PC-3 (cell line): ENCODE measurements at regions not wholly inside any gene's neighbourhood (a gene's known extent, or its start where the extent isn't known, plus 50 kb on each side); places are given as distances from the start of the nearest gene placed in this dataset.
A peak's percentile ranks its signal among the peaks of the same experiment; 100 is the strongest.

ENCODE experiments used
- ATAC-seq: fragments of 200-7000 bp; cut with Tn5 transposase; 2 replicates; pipeline ENCODE4 v1.9.1; 2020; ENCODE audit warnings: mild to moderate bottlenecking, moderate library complexity
- BruUV-seq: library from RNA; stranded (reverse); fragments of 400-500 nt; replicated peaks from 2 replicates; lab custom pipeline; 2021; lab: Mats Ljungman, UMichigan
- CTCF ChIA-PET: fragments of 300-600 bp; sonication (Branson Sonifier 250); formaldehyde crosslinking; loops from one replicate; lab custom pipeline; 2022; ENCODE audit warnings: antibody characterized with exemption; lab: Charles Lee
- POLR2A ChIA-PET: fragments of 300-600 bp; sonication (Branson Sonifier 250); formaldehyde crosslinking; loops from one replicate; lab custom pipeline; 2022; ENCODE audit warnings: antibody characterized with exemption; ENCODE audit not compliant: unreplicated experiment; lab: Charles Lee
- DNase-seq: peaks from one replicate; pipeline ENCODE4 v3.0.0-alpha.2; 2015
- H2AFZ ChIP-seq: fragments of 300-600 bp; sonication (generic); 2 replicates; pipeline ENCODE4 v1.6.0; 2016; ENCODE audit warnings: antibody characterized with exemption, low read length
- H3F3A ChIP-seq: fragments of 300-600 bp; sonication (generic); one replicate; pipeline ENCODE4 v1.6.0; 2017; ENCODE audit warnings: antibody characterized with exemption, low read length, control low read depth, mild to moderate bottlenecking; ENCODE audit not compliant: unreplicated experiment
- H3K27ac ChIP-seq: fragments of 300-600 bp; sonication (generic); 2 replicates; pipeline ENCODE4 v1.5.1; 2016; ENCODE audit warnings: mild to moderate bottlenecking, low read length
- H3K27me3 ChIP-seq: fragments of 300-600 bp; sonication (generic); 2 replicates; pipeline ENCODE4 v1.6.1; 2016; ENCODE audit warnings: low read length, mixed read lengths
- H3K36me3 ChIP-seq: fragments of 300-600 bp; sonication (generic); 2 replicates; pipeline ENCODE4 v1.6.1; 2016; ENCODE audit warnings: low read depth, mixed run types, low read length, mixed read lengths
- H3K4me1 ChIP-seq: fragments of 300-600 bp; sonication (generic); 2 replicates; pipeline ENCODE4 v1.5.1; 2016; ENCODE audit warnings: low read length; ENCODE audit not compliant: insufficient read depth
- H3K4me2 ChIP-seq: fragments of 300-600 bp; sonication (generic); 2 replicates; pipeline ENCODE4 v1.6.0; 2016; ENCODE audit warnings: low read length
- H3K4me3 ChIP-seq: fragments of 300-600 bp; sonication (generic); 2 replicates; pipeline ENCODE4 v1.5.1; 2016; ENCODE audit warnings: mild to moderate bottlenecking, low read length, mixed read lengths
- H3K79me2 ChIP-seq: fragments of 300-600 bp; sonication (generic); 2 replicates; pipeline ENCODE4 v1.6.1; 2017; ENCODE audit warnings: low read length, mixed read lengths
- H3K9ac ChIP-seq: fragments of 300-600 bp; sonication (generic); 2 replicates; pipeline ENCODE4 v1.6.0; 2016; ENCODE audit warnings: mild to moderate bottlenecking, low read length
- H3K9me2 ChIP-seq: fragments of 300-600 bp; sonication (generic); replicated peaks from 2 replicates; pipeline ENCODE4 v1.6.1; 2016; ENCODE audit warnings: mixed run types, low read length, mixed read lengths
- H3K9me3 ChIP-seq: fragments of 300-600 bp; sonication (generic); 2 replicates; pipeline ENCODE4 v1.6.1; 2016; ENCODE audit warnings: low read length, mixed read lengths
- H4K20me1 ChIP-seq: fragments of 300-600 bp; sonication (generic); 2 replicates; pipeline ENCODE4 v1.6.1; 2016; ENCODE audit warnings: low read length, mixed read lengths
- EZH2 ChIP-seq: fragments of 300-600 bp; sonication (generic); IDR thresholded peaks from one replicate; pipeline ENCODE4 v1.6.1; 2017; ENCODE audit warnings: antibody characterized with exemption, mild to moderate bottlenecking, low read length; ENCODE audit not compliant: unreplicated experiment
- EZH2phosphoT487 ChIP-seq: fragments of 300-600 bp; sonication (generic); IDR thresholded peaks from 2 replicates; pipeline ENCODE4 v1.6.1; 2018; ENCODE audit warnings: mild to moderate bottlenecking, antibody characterized with exemption, low read length, borderline replicate concordance
- intact Hi-C: fragments of 100-400 bp; cut with micrococcal nuclease; formaldehyde crosslinking; loops from 2 replicates; pipeline ENCODE4 v1.9.0; 2023
- TF ChIP-seq, protein P1 (sequence below): fragments of 300-600 bp; sonication (generic); conservative IDR thresholded peaks from 2 replicates; pipeline ENCODE4 v1.5.1; 2017; ENCODE audit warnings: antibody characterized with exemption, low read depth, mild to moderate bottlenecking, low read length

DNA sequence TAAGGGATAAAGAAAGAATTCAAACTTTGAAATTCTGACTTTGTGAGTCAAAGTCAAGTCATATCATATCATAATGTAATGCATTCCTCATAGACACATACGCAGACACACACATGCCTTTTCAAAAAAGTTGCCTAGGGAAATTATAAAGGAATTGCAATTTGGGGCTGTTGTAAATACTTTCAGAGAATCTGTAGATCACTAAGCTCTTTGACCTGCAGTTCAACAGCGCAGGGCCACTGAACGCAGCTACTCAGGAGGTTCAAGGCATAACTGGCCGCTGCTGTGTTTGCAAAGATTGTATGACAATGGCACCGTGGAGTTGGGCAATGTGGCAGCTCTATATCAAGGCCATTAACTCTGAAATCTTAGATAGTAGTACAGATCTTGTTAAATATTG is 188.4 kb upstream of the THRB start:
- H3K9ac ChIP-seq = peak overlapping the region; percentile 28; the same call in 1 of the 2 replicates
- no peaks in the 10 kb centered on the region for H3K9me2 ChIP-seq
- H3K27ac ChIP-seq = peak overlapping the region; percentile 74
- no peaks in the 10 kb centered on the region for H3K79me2 ChIP-seq
- DNase-seq = no peak
- no peak for TF ChIP-seq EZH2
- no peak for TF ChIP-seq EZH2phosphoT487
- TF ChIP-seq, protein P1, sequence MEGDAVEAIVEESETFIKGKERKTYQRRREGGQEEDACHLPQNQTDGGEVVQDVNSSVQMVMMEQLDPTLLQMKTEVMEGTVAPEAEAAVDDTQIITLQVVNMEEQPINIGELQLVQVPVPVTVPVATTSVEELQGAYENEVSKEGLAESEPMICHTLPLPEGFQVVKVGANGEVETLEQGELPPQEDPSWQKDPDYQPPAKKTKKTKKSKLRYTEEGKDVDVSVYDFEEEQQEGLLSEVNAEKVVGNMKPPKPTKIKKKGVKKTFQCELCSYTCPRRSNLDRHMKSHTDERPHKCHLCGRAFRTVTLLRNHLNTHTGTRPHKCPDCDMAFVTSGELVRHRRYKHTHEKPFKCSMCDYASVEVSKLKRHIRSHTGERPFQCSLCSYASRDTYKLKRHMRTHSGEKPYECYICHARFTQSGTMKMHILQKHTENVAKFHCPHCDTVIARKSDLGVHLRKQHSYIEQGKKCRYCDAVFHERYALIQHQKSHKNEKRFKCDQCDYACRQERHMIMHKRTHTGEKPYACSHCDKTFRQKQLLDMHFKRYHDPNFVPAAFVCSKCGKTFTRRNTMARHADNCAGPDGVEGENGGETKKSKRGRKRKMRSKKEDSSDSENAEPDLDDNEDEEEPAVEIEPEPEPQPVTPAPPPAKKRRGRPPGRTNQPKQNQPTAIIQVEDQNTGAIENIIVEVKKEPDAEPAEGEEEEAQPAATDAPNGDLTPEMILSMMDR = no peak
- ChIA-PET CTCF (interaction anchor here (0.6 to 1.8 kb wide), 7 partner anchors 162 to 794 kb away, joined by 3 to 9 read pairs (median 4); no protein-coding TSS in a partner anchor), POLR2A (no interaction called here)
- intact Hi-C loops = loop anchor here (1.0 to 5.0 kb wide), 10 partner anchors 43 to 684 kb away; no protein-coding TSS in a partner anchor
- TSS peak; percentile 46 for BruUV-seq
- no peaks in the 10 kb centered on the region for H3K36me3 ChIP-seq
- H4K20me1 ChIP-seq = no peaks in the 10 kb centered on the region
- peaks cover 48% of the 10 kb centered on the region for H3K4me1 ChIP-seq
- H3F3A ChIP-seq = no peaks in the 10 kb centered on the region
- H3K9me3 ChIP-seq = no peaks in the 10 kb centered on the region
- peak overlapping the region; percentile 46; the same call in 1 of the 2 replicates for H3K4me3 ChIP-seq
- no peak for ATAC-seq
- peak overlapping the region; percentile 69; the same call in 1 of the 2 replicates for H2AFZ ChIP-seq
- no peaks in the 10 kb centered on the region for H3K27me3 ChIP-seq
- H3K4me2 ChIP-seq = peak overlapping the region; percentile 80

DNA sequence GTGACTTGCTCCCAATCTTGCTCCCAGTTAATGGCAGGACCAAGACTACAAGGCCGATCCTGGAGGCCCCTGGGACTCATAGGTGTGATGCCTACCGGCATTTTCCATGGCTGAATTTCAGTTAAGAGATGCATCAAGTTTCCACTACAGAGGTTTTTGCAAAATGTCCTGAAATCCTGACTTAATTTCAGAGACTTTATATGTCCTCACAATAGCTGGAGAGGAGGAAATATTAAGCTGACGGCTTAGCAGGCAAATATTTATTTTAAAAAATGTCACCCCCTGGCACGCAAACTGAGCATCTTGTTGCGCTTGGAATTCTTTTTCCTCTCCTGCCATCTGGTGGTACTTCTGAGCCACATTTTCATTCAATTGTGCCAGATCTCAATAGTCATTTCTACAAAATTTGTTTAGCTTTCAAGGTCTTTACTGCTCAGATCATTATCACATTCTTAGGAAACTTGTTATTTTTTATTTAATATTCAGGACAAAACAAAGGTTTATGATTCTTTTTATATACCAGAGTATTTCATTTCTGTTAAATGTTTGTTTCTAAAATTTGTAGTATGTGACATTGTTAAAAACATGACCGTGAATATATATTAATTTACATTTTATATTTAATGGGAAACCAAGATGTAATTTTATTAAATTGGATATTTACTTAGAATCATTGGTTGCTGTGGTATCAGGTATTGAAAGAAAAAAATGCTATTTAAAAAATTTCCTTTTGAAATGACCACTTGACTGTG is 189.2 kb upstream of the THRB start:
- Histone ChIP-seq H3F3A (no peaks in the 10 kb centered on the region), H3K9me2 (no peaks in the 10 kb centered on the region), H3K27ac (peak overlapping the region; percentile 74), H2AFZ (peak overlapping the region; percentile 69), H3K9me3 (no peaks in the 10 kb centered on the region), H3K36me3 (no peaks in the 10 kb centered on the region), H3K79me2 (no peaks in the 10 kb centered on the region), H3K9ac (peak overlapping the region; percentile 28; the same call in 1 of the 2 replicates), H3K27me3 (no peaks in the 10 kb centered on the region), H3K4me2 (peak overlapping the region; percentile 80), H3K4me3 (peak overlapping the region; percentile 46; the same call in 1 of the 2 replicates), H4K20me1 (no peaks in the 10 kb centered on the region), H3K4me1 (peaks cover 49% of the 10 kb centered on the region)
- DNase-seq = peak; percentile 88
- peak; percentile 56 for ATAC-seq
- no TSS peak for BruUV-seq
- TF ChIP-seq, protein P1 = peak; percentile 90
- no peak for TF ChIP-seq EZH2phosphoT487
- POLR2A ChIA-PET = interaction anchor here (0.6 to 0.7 kb wide), 2 partner anchors 37 to 163 kb away, joined by 5 to 11 read pairs; no protein-coding TSS in a partner anchor
- CTCF ChIA-PET = interaction anchor here (0.5 to 1.8 kb wide), 11 partner anchors 162 to 795 kb away, joined by 3 to 9 read pairs (median 4); no protein-coding TSS in a partner anchor
- intact Hi-C loops = loop anchor here (1.0 to 5.0 kb wide), 12 partner anchors 44 to 685 kb away; no protein-coding TSS in a partner anchor
